Right lobe of liver (tissue), 6 donors: ENCODE measurements at regions not wholly inside any gene's neighbourhood (a gene's known extent, or its start where the extent isn't known, plus 50 kb on each side); places are given as distances from the start of the nearest gene placed in this dataset.

Experiments
- ATAC-seq, 4 donors: fragments of 200-7000 bp; cut with Tn5 transposase; one replicate each; pipeline ENCODE4 v1.9.1; 2020; ENCODE audit warnings: mild to moderate bottlenecking in 4 of 4, moderate library complexity in 4 of 4
- DNase-seq, 3 donors: peaks; one replicate each; pipeline ENCODE4 v3.0.0-alpha.2; 2020
- H3K27ac ChIP-seq, 3 donors: fragments of 200-600 bp; one replicate each; pipeline ENCODE4 v1.8.0; 2022
- H3K27me3 ChIP-seq, 2 donors: fragments of 200-600 bp; one replicate each; pipeline ENCODE4 v1.8.0; 2022
- H3K36me3 ChIP-seq, 4 donors: fragments of 200-600 bp; sonication (generic) in 1 of 4; one replicate each; pipeline versions ENCODE4 v1.5.1 to v1.8.0; 2017 to 2022; ENCODE audit warnings: control low read depth in 1 of 4
- H3K4me1 ChIP-seq, 4 donors: fragments of 200-600 bp; sonication (generic) in 1 of 4; one replicate each; pipeline versions ENCODE4 v1.5.1 to v1.8.0; 2017 to 2022; ENCODE audit warnings: control low read depth in 1 of 4
- H3K4me3 ChIP-seq, 3 donors: fragments of 200-600 bp; one replicate each; pipeline ENCODE4 v1.8.0; 2022
- H3K9me3 ChIP-seq, 4 donors: fragments of 200-600 bp; sonication (generic) in 1 of 4; one replicate each; pipeline versions ENCODE4 v1.5.1 to v1.8.0; 2017 to 2022; ENCODE audit warnings: control low read depth in 1 of 4
- CTCF ChIP-seq, 4 donors: fragments of 200-600 bp in 3 of 4; fragments of 450-650 bp in 1 of 4; IDR thresholded peaks; one replicate each; pipeline versions ENCODE4 v1.5.1 to v1.8.0; 2016 to 2022; ENCODE audit warnings: antibody characterized with exemption in 4 of 4, mild to moderate bottlenecking in 2 of 4
- POLR2A ChIP-seq: fragments of 450-650 bp; IDR thresholded peaks from one replicate; pipeline ENCODE4 v1.6.1; 2017; ENCODE audit warnings: antibody characterized with exemption, mild to moderate bottlenecking
- WGBS: methylation state at CpG from one replicate; pipeline ENCODE4 v1.1.6; 2018; ENCODE audit warnings: low coverage, low lambda C conversion rate; ENCODE audit not compliant: insufficient coverage; ENCODE audit errors: missing lambda C conversion rate; 5-methylcytosine and 5-hydroxymethylcytosine counted together
- intact Hi-C, 2 donors: fragments of 100-400 bp; cut with DNase I; formaldehyde crosslinking; loops; one replicate each; pipeline versions ENCODE4 v1.11.2 to v1.14.1; 2022
- donor health status: DM: no; HTN: yes; CAD: no.
- donor health status: DM: no; HTN: no; CAD: no.
- donor health status: DM: no; HTN: no; CAD: no.
- donor health status: DM: no; HTN: yes; CAD: no.
- donor health status: DM: no; HTN: yes; CAD: no.

- TF ChIP-seq CTCF (IDR thresholded peaks at IDR 0.05) (peak; percentile 73 to 89 (median 88)), POLR2A (no peak)
- peak; percentile 98 to 99 (median 99) for ATAC-seq
- Histone ChIP-seq H3K36me3 (no peaks in the 10 kb centered on the region), H3K27me3 (no peaks in the 10 kb centered on the region), H3K4me1 (no peaks in the 10 kb centered on the region), H3K27ac (no peak overlapping the region), H3K4me3 (no peak overlapping the region), H3K9me3 (no peaks in the 10 kb centered on the region)
- intact Hi-C loops = loop anchor here in 1 of 2 donors (10.0 kb wide), 1 partner anchor 298 kb away; no protein-coding TSS in a partner anchor
- 12% methylated on average over 5 of the region's 7 CpGs for WGBS
- DNase-seq = peak; percentile 84 to 85 (median 85)
These were observed 129.2 kb upstream of the SYT6 start for GRCh38 chr1:114282751-114283403.

GRCh38 chr1:114278911-114279310 lies 125.2 kb upstream of the SYT6 start:
- intact Hi-C loops = no loop called here

GRCh38 chr1:114278430-114278829 lies 124.8 kb upstream of the SYT6 start:
- Histone ChIP-seq H3K27ac (no peak overlapping the region), H3K4me3 (no peak overlapping the region), H3K27me3 (peaks cover 0 to 6% of the 10 kb centered on the region in 2 donors), H3K9me3 (no peaks in the 10 kb centered on the region), H3K4me1 (no peaks in the 10 kb centered on the region), H3K36me3 (no peaks in the 10 kb centered on the region)
- DNase-seq (no peak), ATAC-seq (no peak)
- intact Hi-C loops = no loop called here
- TF ChIP-seq CTCF (IDR thresholded peaks at IDR 0.05) = no peak
- no peak for TF ChIP-seq POLR2A

More at GRCh38 chr1:114278911-114279310, 125.2 kb upstream of the SYT6 start:
- Histone ChIP-seq H3K4me1 (no peaks in the 10 kb centered on the region), H3K36me3 (no peaks in the 10 kb centered on the region), H3K4me3 (no peak overlapping the region), H3K9me3 (no peaks in the 10 kb centered on the region), H3K27ac (no peak overlapping the region), H3K27me3 (peaks cover 0 to 6% of the 10 kb centered on the region in 2 donors)
- no peak for ATAC-seq
- no peak for TF ChIP-seq POLR2A
- no peak for TF ChIP-seq CTCF (IDR thresholded peaks at IDR 0.05)
- DNase-seq = no peak
- WGBS = 76% methylated on average over 3 of the region's 3 CpGs

- peaks cover 0 to 6% of the 10 kb centered on the region in 2 donors for H3K27me3 ChIP-seq
- ATAC-seq (no peak), DNase-seq (no peak)
- no peak overlapping the region for H3K4me3 ChIP-seq
- TF ChIP-seq CTCF (IDR thresholded peaks at IDR 0.05) (no peak), POLR2A (no peak)
- no peak overlapping the region for H3K27ac ChIP-seq
- intact Hi-C loops = no loop called here
- no peaks in the 10 kb centered on the region for H3K36me3 ChIP-seq
- H3K4me1 ChIP-seq = no peaks in the 10 kb centered on the region
- no peaks in the 10 kb centered on the region for H3K9me3 ChIP-seq
- WGBS = 62% methylated on average over 5 of the region's 5 CpGs
These were observed 121.1 kb upstream of the SYT6 start for GRCh38 chr1:114274621-114275317.
